ENCODE measurements at regions not wholly inside any gene's neighbourhood (a gene's known extent, or its start where the extent isn't known, plus 50 kb on each side); places are given as distances from the start of the nearest gene placed in this dataset.
"Not testable (repeated sequence)": the region's sequence is repeated elsewhere in the genome, so short reads cannot be mapped to it uniquely, and the experiment has no call there.

DNA sequence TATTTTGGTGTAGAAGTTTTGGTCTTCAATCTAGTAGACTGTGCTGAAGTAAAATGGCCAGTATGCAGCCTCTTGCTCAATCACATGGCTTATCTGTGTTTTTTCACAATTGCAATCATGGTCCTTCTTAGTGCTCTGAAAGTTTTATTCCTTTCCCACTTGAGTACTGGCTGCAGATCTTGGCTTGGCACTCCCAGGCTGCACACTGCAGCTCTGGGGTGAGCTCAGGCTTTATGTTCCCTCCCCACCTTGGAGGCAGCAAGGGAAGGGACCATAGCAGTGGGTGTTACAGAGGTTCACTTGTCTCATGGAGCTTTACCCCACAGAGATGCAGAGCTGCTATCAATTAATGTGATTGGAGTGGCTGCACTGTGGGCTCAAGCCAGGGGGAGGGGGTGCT is 156.0 kb downstream of the TENT5D start:
- TF ChIP-seq Cebpa-rat (IDR thresholded peaks at IDR 0.05): no peak
- Histone ChIP-seq H3K4me2 (no peak overlapping the region), H3K36me3 (no peaks in the 10 kb centered on the region), H3K4me1 (no peaks in the 10 kb centered on the region), H3K27me3 (peaks cover 16 to 67% (median 49%) of the 10 kb centered on the region in 11 experiments), H3K9ac (no peak overlapping the region), H3K9me3 (replicated peaks in 1 of 11) (peaks cover 0 to 27% (median 22%) of the 10 kb centered on the region in 11 experiments; a peak in 10 of 22 replicates), H3K27ac (no peak overlapping the region), H4K20me1 (no peaks in the 10 kb centered on the region; a peak in 1 of 22 replicates), H3K4me3 (no peak overlapping the region)

DNA sequence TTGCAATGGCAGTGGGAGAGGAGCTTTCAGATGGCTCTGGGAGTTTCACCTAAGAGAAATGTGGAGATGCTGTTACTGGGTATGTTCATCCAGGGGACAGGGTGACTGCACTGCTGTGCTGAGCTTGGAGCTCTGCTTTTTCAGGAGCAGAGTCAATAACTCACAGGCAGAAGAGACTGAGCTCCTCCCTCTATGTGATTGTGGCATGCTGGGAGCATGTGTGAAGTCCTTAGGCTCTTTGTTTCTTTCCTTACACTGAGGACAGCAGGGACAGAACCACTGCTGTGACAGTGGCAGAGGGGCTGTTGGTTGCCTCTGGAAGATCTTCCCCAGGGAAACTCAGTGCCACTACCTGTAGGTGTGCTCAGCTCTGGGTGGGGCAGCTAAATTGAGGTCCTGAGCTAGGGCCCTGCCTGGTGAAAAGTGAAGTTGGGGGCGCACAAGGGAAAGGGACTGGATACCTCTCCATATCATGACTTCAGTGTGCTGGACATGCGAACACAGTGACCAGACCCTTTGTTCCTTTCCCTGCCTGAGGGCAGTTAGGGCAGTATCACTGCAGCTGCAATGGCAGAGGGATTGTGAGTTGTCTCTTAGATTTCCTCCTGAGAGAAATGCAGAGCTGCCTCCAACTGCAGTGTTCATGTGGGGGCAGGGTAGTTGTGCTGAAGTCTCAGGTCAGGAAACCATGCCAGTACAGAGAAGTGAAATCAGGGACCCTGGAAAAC is 156.7 kb downstream of the TENT5D start:
- H3K9me3 ChIP-seq (replicated peaks in 1 of 11): peaks cover 0 to 27% (median 22%) of the 10 kb centered on the region in 11 experiments; a peak in 10 of 22 replicates

DNA sequence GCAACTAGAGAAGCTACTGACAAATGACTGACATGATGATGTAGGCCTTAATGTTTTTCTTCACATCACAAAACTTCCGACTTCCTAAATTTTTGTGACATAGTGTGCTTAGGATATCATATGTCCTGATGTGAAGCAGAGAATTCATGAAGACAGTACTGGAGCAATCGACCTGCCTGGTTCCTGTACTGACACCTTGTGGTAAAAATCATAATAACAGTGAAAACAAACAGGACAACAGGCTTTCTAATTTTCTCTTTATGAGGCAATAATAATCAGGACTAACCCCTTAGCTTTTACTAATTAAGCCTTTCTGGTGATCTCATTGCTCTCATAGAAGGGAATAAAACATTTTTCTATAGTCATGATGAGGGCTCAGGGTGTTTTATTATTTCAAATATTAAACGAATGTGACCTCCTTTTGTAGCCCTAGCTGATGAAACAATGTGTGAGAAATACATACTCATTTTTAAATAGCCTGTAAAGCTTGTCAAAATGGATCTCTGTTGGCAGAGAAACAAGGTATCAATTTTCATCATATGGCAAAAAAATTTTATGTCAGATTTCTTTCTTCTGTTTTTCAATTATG is 158.4 kb downstream of the TENT5D start:
- Histone ChIP-seq H3K4me3 (no peak overlapping the region), H3K27me3 (peaks cover 18 to 73% (median 51%) of the 10 kb centered on the region in 11 experiments), H3K4me2 (no peak overlapping the region), H3K9ac (no peak overlapping the region), H3K4me1 (no peaks in the 10 kb centered on the region), H3K9me3 (replicated peaks in 1 of 11) (peaks cover 0 to 15% (median 8%) of the 10 kb centered on the region in 11 experiments; a peak in 10 of 22 replicates), H3K36me3 (no peaks in the 10 kb centered on the region), H3K27ac (no peak overlapping the region), H4K20me1 (no peaks in the 10 kb centered on the region; a peak in 1 of 22 replicates)
- TF ChIP-seq Cebpa-rat (IDR thresholded peaks at IDR 0.05): no peak

More for the DNA sequence above, 156.7 kb downstream of the TENT5D start:
- H3K4me2 ChIP-seq: no peak overlapping the region
- no peaks in the 10 kb centered on the region for H3K4me1 ChIP-seq
- H3K36me3 ChIP-seq: no peaks in the 10 kb centered on the region
- no peaks in the 10 kb centered on the region; a peak in 1 of 22 replicates for H4K20me1 ChIP-seq
- no peak overlapping the region for H3K27ac ChIP-seq
- no peak for TF ChIP-seq Cebpa-rat (IDR thresholded peaks at IDR 0.05)
- H3K4me3 ChIP-seq: no peak overlapping the region
- H3K27me3 ChIP-seq: peaks cover 18 to 62% (median 46%) of the 10 kb centered on the region in 11 experiments
- H3K9ac ChIP-seq: no peak overlapping the region

DNA sequence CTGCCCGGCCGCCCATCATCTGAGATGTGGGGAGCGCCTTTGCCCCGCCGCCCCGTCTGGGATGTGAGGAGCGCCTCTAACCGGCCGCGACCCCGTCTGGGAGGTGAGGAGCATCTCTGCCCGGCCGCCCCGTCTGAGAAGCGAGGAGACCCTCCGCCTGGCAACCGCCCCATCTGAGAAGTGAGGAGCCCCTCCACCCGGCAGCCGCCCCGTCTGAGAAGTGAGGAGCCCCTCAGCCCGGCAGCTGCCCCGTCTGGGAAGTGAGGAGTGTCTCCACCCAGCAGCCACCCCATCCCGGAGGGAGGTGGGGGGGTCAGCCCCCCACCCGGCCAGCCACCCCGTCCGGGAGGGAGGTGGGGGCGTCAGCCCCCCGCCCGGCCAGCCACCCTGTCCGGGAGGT is 170.7 kb downstream of the TENT5D start:
- H3K27ac ChIP-seq, H3K9ac ChIP-seq, H3K4me3 ChIP-seq, H4K20me1 ChIP-seq, H3K4me2 ChIP-seq, H3K36me3 ChIP-seq, H3K4me1 ChIP-seq: not testable (repeated sequence)
- Histone ChIP-seq H3K27me3 (peaks cover 23 to 52% (median 46%) of the 10 kb centered on the region in 11 experiments; a peak in 21 of 22 replicates), H3K9me3 (replicated peaks in 1 of 11) (peaks cover 0 to 16% (median 5%) of the 10 kb centered on the region in 11 experiments; a peak in 10 of 22 replicates)

DNA sequence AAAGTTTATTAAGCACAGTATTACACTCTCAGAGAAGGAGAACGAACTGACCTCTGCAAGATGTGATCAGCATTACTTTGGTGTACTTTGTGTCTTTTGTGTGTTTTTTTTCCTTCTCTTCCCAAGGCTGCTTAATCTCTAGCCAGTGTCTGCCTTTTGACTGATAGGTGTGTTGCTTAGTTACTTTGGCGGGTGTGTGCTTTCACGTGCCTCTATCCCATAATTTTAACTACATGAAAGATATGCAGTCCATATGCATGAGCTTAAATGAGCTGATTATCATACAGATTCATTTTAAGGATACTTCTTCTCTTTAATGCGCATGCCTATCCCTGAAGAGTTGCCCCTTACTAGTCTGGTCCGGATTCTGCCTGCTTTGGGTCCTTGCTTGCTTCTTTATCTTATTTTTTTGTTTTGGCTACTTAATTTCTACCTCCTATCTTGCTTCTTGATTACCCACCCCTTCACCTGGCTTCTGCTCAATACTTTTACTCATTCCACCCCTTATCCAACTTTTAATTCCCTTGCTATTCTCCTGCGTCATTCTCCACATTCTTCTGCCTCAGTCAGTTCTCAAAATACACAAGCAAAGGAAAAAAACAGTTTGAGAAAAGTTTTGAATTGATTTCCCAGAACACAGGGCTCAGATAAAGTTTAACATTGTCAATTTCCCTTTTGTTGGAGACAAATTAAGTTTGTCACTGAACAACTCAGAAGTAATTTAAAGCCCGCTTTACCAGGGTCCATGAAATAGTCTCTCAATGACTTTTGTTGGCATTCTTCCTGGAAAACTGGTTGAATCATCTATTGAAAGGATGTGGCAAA is 182.0 kb downstream of the TENT5D start:
- TF ChIP-seq Cebpa-rat (IDR thresholded peaks at IDR 0.05): no peak
- no peak overlapping the region for H3K27ac ChIP-seq
- H3K9me3 ChIP-seq (replicated peaks in 1 of 11): peaks cover 0 to 15% (median 11%) of the 10 kb centered on the region in 11 experiments; a peak in 18 of 22 replicates
- H3K27me3 ChIP-seq: peaks cover 43 to 82% (median 73%) of the 10 kb centered on the region in 11 experiments
- no peaks in the 10 kb centered on the region for H3K4me1 ChIP-seq
- H3K4me3 ChIP-seq: no peak overlapping the region
- no peak overlapping the region for H3K9ac ChIP-seq
- H3K4me2 ChIP-seq: no peak overlapping the region
- no peaks in the 10 kb centered on the region; a peak in 1 of 22 replicates for H4K20me1 ChIP-seq
- no peaks in the 10 kb centered on the region for H3K36me3 ChIP-seq
